Progenitor cell of endocrine pancreas (in vitro differentiated cells): ENCODE measurements at regions not wholly inside any gene's neighbourhood (a gene's known extent, or its start where the extent isn't known, plus 50 kb on each side); places are given as distances from the start of the nearest gene placed in this dataset.

Experiments
- DNase-seq: peaks from one replicate; pipeline ENCODE4 v3.0.0; 2021; ENCODE audit warnings: low spot score; ENCODE audit not compliant: unreplicated experiment
- H3K27ac Mint-ChIP-seq: 2 replicates; pipeline ENCODE4 v1.8.0; 2021; ENCODE audit warnings: mild to moderate bottlenecking, moderate library complexity, mixed read lengths
- H3K27me3 Mint-ChIP-seq: 2 replicates; pipeline ENCODE4 v1.8.0; 2021; ENCODE audit warnings: mixed read lengths
- H3K36me3 Mint-ChIP-seq: 2 replicates; pipeline ENCODE4 v1.8.0; 2022; ENCODE audit warnings: mixed read lengths; ENCODE audit not compliant: insufficient read depth
- H3K4me1 Mint-ChIP-seq: 2 replicates; pipeline ENCODE4 v1.8.0; 2021; ENCODE audit warnings: low read depth, mixed read lengths
- H3K4me3 Mint-ChIP-seq: 2 replicates; pipeline ENCODE4 v1.8.0; 2021; ENCODE audit warnings: low read depth, mild to moderate bottlenecking, moderate library complexity, mixed read lengths
- H3K9me3 Mint-ChIP-seq: 2 replicates; pipeline ENCODE4 v1.8.0; 2021; ENCODE audit warnings: low read depth, mixed read lengths
- CTCF ChIP-seq: fragments of 200-600 bp; sonication (generic); IDR thresholded peaks from one replicate; pipeline ENCODE4 v1.5.0; 2021; ENCODE audit warnings: antibody characterized with exemption, mild to moderate bottlenecking; ENCODE audit not compliant: unreplicated experiment

- peaks cover 5% of the 10 kb centered on the region for H3K4me1 Mint-ChIP-seq
- no peak for TF ChIP-seq CTCF
- DNase-seq = no peak
- peaks cover under 1% of the 10 kb centered on the region for H3K9me3 Mint-ChIP-seq
- no peaks in the 10 kb centered on the region for H3K27me3 Mint-ChIP-seq
- H3K27ac Mint-ChIP-seq = no peak overlapping the region
- H3K4me3 Mint-ChIP-seq = no peak overlapping the region
- H3K36me3 Mint-ChIP-seq = no peaks in the 10 kb centered on the region
Measured at GRCh38 chr5:15252331-15252730, 247.6 kb upstream of the FBXL7 start.

GRCh38 chr5:15249152-15249551, 250.8 kb upstream of the FBXL7 start:
- TF ChIP-seq CTCF = no peak
- H3K27ac Mint-ChIP-seq = no peak overlapping the region
- DNase-seq = no peak
- H3K36me3 Mint-ChIP-seq = peaks cover 2% of the 10 kb centered on the region
- no peak overlapping the region for H3K4me3 Mint-ChIP-seq
- no peaks in the 10 kb centered on the region for H3K27me3 Mint-ChIP-seq
- H3K4me1 Mint-ChIP-seq = peaks cover 7% of the 10 kb centered on the region
- H3K9me3 Mint-ChIP-seq = peaks cover 16% of the 10 kb centered on the region

- H3K27ac Mint-ChIP-seq = no peak overlapping the region
- no peak for TF ChIP-seq CTCF
- no peaks in the 10 kb centered on the region for H3K27me3 Mint-ChIP-seq
- H3K4me1 Mint-ChIP-seq = peaks cover 10% of the 10 kb centered on the region
- peaks cover 16% of the 10 kb centered on the region for H3K9me3 Mint-ChIP-seq
- peaks cover 2% of the 10 kb centered on the region for H3K36me3 Mint-ChIP-seq
- no peak overlapping the region for H3K4me3 Mint-ChIP-seq
- DNase-seq = no peak
Measured at GRCh38 chr5:15248731-15249130, 251.2 kb upstream of the FBXL7 start.

GRCh38 chr5:15245913-15246312, 254.1 kb upstream of the FBXL7 start:
- no peaks in the 10 kb centered on the region for H3K27me3 Mint-ChIP-seq
- H3K36me3 Mint-ChIP-seq = peaks cover 2% of the 10 kb centered on the region
- no peak for DNase-seq
- peaks cover 13% of the 10 kb centered on the region for H3K4me1 Mint-ChIP-seq
- no peak for TF ChIP-seq CTCF
- peaks cover 16% of the 10 kb centered on the region for H3K9me3 Mint-ChIP-seq
- no peak overlapping the region for H3K27ac Mint-ChIP-seq
- no peak overlapping the region for H3K4me3 Mint-ChIP-seq

GRCh38 chr5:15243301-15244020, 256.5 kb upstream of the FBXL7 start:
- peaks cover 4% of the 10 kb centered on the region for H3K36me3 Mint-ChIP-seq
- no peak for DNase-seq
- H3K4me3 Mint-ChIP-seq = no peak overlapping the region
- H3K27me3 Mint-ChIP-seq = no peaks in the 10 kb centered on the region
- H3K27ac Mint-ChIP-seq = no peak overlapping the region
- peaks cover 28% of the 10 kb centered on the region for H3K9me3 Mint-ChIP-seq
- no peak for TF ChIP-seq CTCF
- peaks cover 9% of the 10 kb centered on the region for H3K4me1 Mint-ChIP-seq
